ENCODE measurements at regions not wholly inside any gene's neighbourhood (a gene's known extent, or its start where the extent isn't known, plus 50 kb on each side); places are given as distances from the start of the nearest gene placed in this dataset.

DNA sequence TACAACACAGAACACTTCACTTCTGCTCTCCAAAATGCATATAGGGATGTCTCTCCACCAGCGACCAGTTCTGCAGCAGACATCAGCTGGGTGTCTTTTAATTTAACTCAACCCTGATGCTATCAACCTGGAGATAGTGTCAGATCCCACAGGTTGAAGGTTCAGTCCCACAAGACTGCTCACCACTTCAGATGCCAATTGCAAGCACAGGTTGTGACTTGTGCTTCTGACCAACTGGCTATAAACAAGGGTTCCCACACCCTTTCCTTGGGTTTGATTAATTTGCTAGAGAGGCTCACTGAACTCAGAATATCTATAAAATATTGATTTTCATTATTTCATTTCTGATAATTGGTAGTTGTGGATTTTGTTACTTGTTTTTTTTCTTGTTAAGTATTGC, 177.4 kb upstream of the HS3ST1 start:
- TF ChIP-seq TAF1 (IDR thresholded peaks at IDR 0.05; ENCODE audit: borderline replicate concordance, low read depth, low read length) (no peak), EZH2phosphoT487 (IDR thresholded peaks at IDR 0.05; ENCODE audit: borderline replicate concordance, low read depth) (no peak), RFX5 (IDR thresholded peaks at IDR 0.05; ENCODE audit: low read length) (no peak), SMC3 (IDR thresholded peaks at IDR 0.05; ENCODE audit: low read depth, low read length) (no peak), MXI1 (IDR thresholded peaks at IDR 0.05; ENCODE audit: low read depth, low read length) (no peak)
